AG10803 (cell line): ENCODE measurements at regions not wholly inside any gene's neighbourhood (a gene's known extent, or its start where the extent isn't known, plus 50 kb on each side); places are given as distances from the start of the nearest gene placed in this dataset.
"Not testable (repeated sequence)": the region's sequence is repeated elsewhere in the genome, so short reads cannot be mapped to it uniquely, and the experiment has no call there.

ENCODE experiments used
- DNase-seq: peaks from one replicate; pipeline ENCODE4 v3.0.0; 2010; ENCODE audit warnings: low read depth
- H3K4me3 ChIP-seq: 2 replicates; pipeline ENCODE4 v1.5.1; 2011; ENCODE audit warnings: mild to moderate bottlenecking, low read length, control low read depth
- TF ChIP-seq, protein P1 (sequence below): conservative IDR thresholded peaks from 2 replicates; pipeline ENCODE4 v1.5.1; 2011; ENCODE audit warnings: mild to moderate bottlenecking, low read length, control low read depth, inconsistent platforms

DNA sequence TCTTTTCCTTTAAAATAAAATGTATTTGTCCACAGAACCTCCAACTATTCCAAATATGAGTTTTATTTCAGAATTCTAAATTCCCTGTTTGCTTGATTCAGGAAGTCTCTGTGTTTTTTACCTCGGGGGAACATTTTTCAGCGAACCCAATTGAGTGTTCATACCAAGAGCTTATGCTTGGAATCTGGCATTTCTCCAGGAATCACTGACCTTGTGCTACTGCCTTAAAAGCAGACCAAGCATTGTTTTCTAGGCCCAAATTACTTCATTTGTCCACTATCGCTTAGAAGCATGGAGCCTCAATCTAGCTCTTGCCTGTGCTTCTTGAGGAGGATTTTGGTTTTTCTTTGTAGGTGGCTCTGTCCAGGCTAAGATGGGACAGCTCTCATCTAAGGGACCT is 59.4 kb downstream of the EBLN1 start:
- H3K4me3 ChIP-seq: no peak overlapping the region
- TF ChIP-seq, protein P1, sequence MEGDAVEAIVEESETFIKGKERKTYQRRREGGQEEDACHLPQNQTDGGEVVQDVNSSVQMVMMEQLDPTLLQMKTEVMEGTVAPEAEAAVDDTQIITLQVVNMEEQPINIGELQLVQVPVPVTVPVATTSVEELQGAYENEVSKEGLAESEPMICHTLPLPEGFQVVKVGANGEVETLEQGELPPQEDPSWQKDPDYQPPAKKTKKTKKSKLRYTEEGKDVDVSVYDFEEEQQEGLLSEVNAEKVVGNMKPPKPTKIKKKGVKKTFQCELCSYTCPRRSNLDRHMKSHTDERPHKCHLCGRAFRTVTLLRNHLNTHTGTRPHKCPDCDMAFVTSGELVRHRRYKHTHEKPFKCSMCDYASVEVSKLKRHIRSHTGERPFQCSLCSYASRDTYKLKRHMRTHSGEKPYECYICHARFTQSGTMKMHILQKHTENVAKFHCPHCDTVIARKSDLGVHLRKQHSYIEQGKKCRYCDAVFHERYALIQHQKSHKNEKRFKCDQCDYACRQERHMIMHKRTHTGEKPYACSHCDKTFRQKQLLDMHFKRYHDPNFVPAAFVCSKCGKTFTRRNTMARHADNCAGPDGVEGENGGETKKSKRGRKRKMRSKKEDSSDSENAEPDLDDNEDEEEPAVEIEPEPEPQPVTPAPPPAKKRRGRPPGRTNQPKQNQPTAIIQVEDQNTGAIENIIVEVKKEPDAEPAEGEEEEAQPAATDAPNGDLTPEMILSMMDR: no peak
- DNase-seq: no peak

DNA sequence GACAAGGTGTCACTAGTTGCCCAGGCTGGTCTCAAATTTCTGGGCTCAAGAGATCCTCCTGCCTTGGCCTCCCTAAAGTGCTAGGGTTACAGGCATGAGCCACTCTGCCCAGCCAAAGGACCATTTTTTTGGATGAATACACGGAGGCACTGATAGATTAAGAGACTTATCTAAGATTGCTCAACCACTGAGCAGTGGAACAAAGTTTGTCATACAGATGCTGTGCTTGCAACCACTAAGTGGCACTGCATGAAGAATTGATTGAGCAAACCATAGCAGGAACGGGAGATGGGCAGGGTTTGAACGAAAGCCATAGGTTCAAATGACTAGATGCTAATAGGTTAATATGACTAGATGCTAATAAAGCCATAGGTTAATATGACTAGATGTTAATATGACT is 61.1 kb downstream of the EBLN1 start:
- no peak overlapping the region for H3K4me3 ChIP-seq
- TF ChIP-seq, protein P1: no peak
- peak; percentile 1 for DNase-seq

DNA sequence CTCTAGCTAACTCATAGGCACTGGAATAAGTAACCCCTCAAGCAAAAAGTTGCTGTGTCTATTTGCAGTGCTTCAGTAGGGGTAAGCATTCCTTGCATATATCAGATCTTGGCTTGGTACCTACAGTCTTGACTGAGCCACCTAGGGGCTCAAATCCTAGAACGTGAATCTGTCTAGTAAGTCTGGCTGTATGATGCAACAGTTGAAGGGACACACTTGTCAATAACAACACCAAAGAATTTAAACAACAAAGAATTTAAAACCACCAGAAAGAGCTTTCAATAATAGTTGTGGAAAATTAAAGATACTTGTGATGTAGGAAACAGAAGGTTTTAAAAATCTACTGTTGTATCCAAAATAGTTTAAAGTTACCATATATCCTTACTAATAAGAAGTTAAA is 65.4 kb downstream of the EBLN1 start:
- DNase-seq: no peak
- TF ChIP-seq, protein P1: no peak
- H3K4me3 ChIP-seq: no peak overlapping the region

DNA sequence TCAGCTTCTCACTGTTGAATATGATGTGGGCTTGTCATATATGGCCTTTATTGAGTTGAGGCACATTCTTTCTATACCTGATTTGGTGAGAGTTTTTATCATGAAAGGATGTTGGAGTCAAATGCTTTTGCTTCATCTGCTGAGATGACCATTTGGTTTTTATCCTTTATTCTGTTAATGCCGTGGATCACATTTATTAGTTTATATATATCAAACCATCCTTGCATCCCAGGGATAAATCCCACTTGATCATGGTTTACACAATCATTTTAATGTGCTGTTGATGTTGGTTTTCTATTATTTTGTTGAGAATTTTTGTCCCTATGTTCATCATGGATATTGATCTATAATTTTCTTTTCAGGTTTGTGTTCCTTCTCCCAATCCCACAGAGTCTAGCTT is 67.0 kb downstream of the EBLN1 start:
- DNase-seq: no peak

DNA sequence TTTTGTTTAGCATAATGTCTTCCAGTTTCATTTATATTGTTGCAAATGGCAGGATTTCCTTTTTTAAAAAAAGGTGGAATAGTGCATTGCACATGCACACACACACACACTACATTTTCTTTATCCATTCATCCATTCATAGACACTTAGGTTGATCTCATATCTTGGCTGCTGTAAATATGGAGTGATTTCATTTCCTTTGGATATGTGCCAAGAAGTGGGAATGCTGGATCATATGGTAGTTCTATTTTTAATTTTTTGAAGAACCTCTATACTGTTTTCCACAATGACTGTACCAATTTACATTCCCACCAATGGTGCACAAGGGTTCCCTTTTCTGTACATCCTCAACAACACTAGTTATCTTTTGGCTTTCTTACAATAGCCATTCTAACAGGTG is 68.9 kb downstream of the EBLN1 start:
- no peak overlapping the region for H3K4me3 ChIP-seq
- TF ChIP-seq, protein P1: no peak
- no peak for DNase-seq

More for the DNA sequence above, 67.0 kb downstream of the EBLN1 start:
- TF ChIP-seq, protein P1: no peak
- H3K4me3 ChIP-seq: no peak overlapping the region

DNA sequence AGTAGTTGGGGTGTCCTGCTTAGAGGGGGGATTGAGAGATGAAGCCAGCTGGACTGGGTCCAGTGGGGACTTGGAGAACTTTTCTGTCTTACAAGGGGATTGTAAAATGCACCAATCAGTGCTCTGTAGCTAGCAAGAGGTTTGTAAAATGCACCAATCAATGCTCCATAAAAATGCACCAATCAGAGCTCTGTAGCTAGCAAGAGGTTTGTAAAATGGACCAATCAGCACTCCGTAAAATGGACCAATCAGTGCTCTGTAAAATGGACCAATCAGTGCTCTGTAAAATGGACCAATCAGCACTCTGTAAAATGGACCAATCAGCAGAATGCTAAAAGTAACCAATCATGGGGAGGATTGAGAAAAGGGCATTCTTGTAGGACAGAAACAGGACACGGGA is 71.9 kb downstream of the EBLN1 start:
- H3K4me3 ChIP-seq, DNase-seq: not testable (repeated sequence)

DNA sequence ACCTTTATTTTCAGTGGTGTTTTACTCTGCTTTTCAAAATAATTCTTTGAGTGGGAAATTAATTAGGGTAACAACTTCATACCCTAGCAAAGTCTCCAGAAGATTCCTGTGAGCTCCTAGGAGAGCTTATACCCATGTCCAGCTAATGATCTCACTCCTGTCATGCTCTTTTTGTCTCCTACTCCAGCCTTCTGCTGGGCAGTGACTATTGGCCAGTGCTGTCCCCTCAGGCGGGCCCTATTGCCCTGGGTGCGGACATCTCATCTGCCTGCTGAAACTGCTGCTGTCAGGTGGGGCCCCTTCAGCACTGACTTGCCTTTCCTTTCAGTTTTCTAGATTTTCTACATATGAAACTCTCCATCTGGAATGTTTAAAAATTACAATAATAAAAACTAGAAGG is 80.3 kb downstream of the EBLN1 start:
- no peak overlapping the region for H3K4me3 ChIP-seq

More for the DNA sequence above, 80.3 kb downstream of the EBLN1 start:
- TF ChIP-seq, protein P1: no peak
- DNase-seq: no peak
